ENCODE measurements at regions not wholly inside any gene's neighbourhood (a gene's known extent, or its start where the extent isn't known, plus 50 kb on each side); places are given as distances from the start of the nearest gene placed in this dataset.

- ATAC-seq: no peak
- TF ChIP-seq ARID4B (CRISPR knock-in tag; IDR thresholded peaks at IDR 0.05; ENCODE audit: borderline replicate concordance) (no peak), TEAD1 (CRISPR knock-in tag; IDR thresholded peaks at IDR 0.05) (no peak), ZNF425 (CRISPR knock-in tag; conservative IDR thresholded peaks at IDR 0.05) (no peak), MLX (CRISPR knock-in tag; IDR thresholded peaks at IDR 0.05) (no peak), SOX15 (CRISPR knock-in tag; IDR thresholded peaks at IDR 0.05) (no peak)
These were observed 224.0 kb upstream of the CDH13 start for GRCh38 chr16:82402665-82403218.

GRCh38 chr16:82400046-82400445 lies 226.7 kb upstream of the CDH13 start:
- ChIA-PET POLR2A (no interaction called here), CTCF (no interaction called here)
- Mint-ChIP-seq H3K27ac (no peak overlapping the region), H3K27me3 (ENCODE audit: low read depth) (no peaks in the 10 kb centered on the region), H3K4me1 (no peaks in the 10 kb centered on the region), H3K36me3 (0 out of 2 replicates have a peak, but pooled peaks cover 3% of the 10 kb centered on the region), H3K4me3 (no peak overlapping the region), H3K9me3 (peaks cover 8% of the 10 kb centered on the region)
- no peak for TF ChIP-seq USF1 (CRISPR knock-in tag; IDR thresholded peaks at IDR 0.05)
- ATAC-seq (no peak), DNase-seq (ENCODE audit: low spot score) (no peak)

More at GRCh38 chr16:82402665-82403218, 224.0 kb upstream of the CDH13 start:
- ChIA-PET POLR2A (no interaction called here), CTCF (no interaction called here)
- 0 out of 2 replicates have a peak, but pooled peaks cover 3% of the 10 kb centered on the region for H3K36me3 Mint-ChIP-seq
- peaks cover 15% of the 10 kb centered on the region for H3K9me3 Mint-ChIP-seq
- no peaks in the 10 kb centered on the region for H3K27me3 Mint-ChIP-seq (ENCODE audit: low read depth)
- H3K4me1 Mint-ChIP-seq: peaks cover 5% of the 10 kb centered on the region
- H3K27ac Mint-ChIP-seq: 0 out of 2 replicates have a peak overlapping the region, but pooled peaks have one; percentile 0
- no peak overlapping the region for H3K4me3 Mint-ChIP-seq
- DNase-seq (ENCODE audit: low spot score): no peak

- no peaks in the 10 kb centered on the region for H3K27me3 Mint-ChIP-seq (ENCODE audit: low read depth)
- no peaks in the 10 kb centered on the region for H3K4me1 Mint-ChIP-seq
- no peak overlapping the region for H3K4me3 Mint-ChIP-seq
- TF ChIP-seq ZNF219 (CRISPR knock-in tag; IDR thresholded peaks at IDR 0.05; ENCODE audit: borderline replicate concordance) (no peak), GRHL2 (CRISPR knock-in tag; IDR thresholded peaks at IDR 0.05; ENCODE audit: insufficient replicate concordance, severe bottlenecking) (no peak), TP53 (CRISPR knock-in tag; IDR thresholded peaks at IDR 0.05) (no peak), ZBTB21 (CRISPR knock-in tag; IDR thresholded peaks at IDR 0.05; ENCODE audit: borderline replicate concordance) (no peak), NFYB (CRISPR knock-in tag; conservative IDR thresholded peaks at IDR 0.05; ENCODE audit: low read depth) (no peak), ZNF425 (CRISPR knock-in tag; conservative IDR thresholded peaks at IDR 0.05) (no peak)
- DNase-seq (ENCODE audit: low spot score): no peak
- POLR2A ChIA-PET: no interaction called here
- H3K9me3 Mint-ChIP-seq: peaks cover 8% of the 10 kb centered on the region
- CTCF ChIA-PET: interaction anchor here (1.7 kb wide), 1 partner anchor 60 kb away, joined by 5 read pairs; no protein-coding TSS in a partner anchor
- ATAC-seq: no peak
- no peak overlapping the region for H3K27ac Mint-ChIP-seq
- 0 out of 2 replicates have a peak, but pooled peaks cover 3% of the 10 kb centered on the region for H3K36me3 Mint-ChIP-seq
These were observed 226.5 kb upstream of the MPHOSPH6 start for GRCh38 chr16:82396509-82396908.
